Tibial artery (tissue), 4 donors: ENCODE measurements at regions not wholly inside any gene's neighbourhood (a gene's known extent, or its start where the extent isn't known, plus 50 kb on each side); places are given as distances from the start of the nearest gene placed in this dataset.

ENCODE experiments used
- DNase-seq, 2 donors: peaks; one replicate each; pipeline ENCODE4 v3.0.0-alpha.2; 2019
- H3K27ac ChIP-seq, 2 donors: fragments of 200-600 bp; sonication (generic) in 1 of 2; 1 replicate in 1 of 2; 2 replicates in 1 of 2; pipeline ENCODE4 v1.5.1; 2018 to 2019; ENCODE audit warnings: mild to moderate bottlenecking in 1 of 2
- H3K27me3 ChIP-seq, 2 donors: fragments of 200-600 bp; sonication (generic) in 1 of 2; one replicate each; pipeline versions ENCODE4 v1.5.1 to v1.6.0; 2016 to 2019
- H3K36me3 ChIP-seq, 3 donors: fragments of 200-600 bp; sonication (generic) in 2 of 3; one replicate each; pipeline ENCODE4 v1.5.1; 2016 to 2019; ENCODE audit warnings: mild to moderate bottlenecking in 2 of 3
- H3K4me1 ChIP-seq, 4 donors: fragments of 200-600 bp; sonication (generic) in 2 of 4; 1 replicate in 3 of 4; 2 replicates in 1 of 4; pipeline ENCODE4 v1.5.1; 2016 to 2019
- H3K4me3 ChIP-seq, 2 donors: fragments of 200-600 bp; sonication (generic) in 1 of 2; 1 replicate in 1 of 2; 2 replicates in 1 of 2; pipeline ENCODE4 v1.5.1; 2018 to 2019; ENCODE audit warnings: mild to moderate bottlenecking in 2 of 2
- H3K9me3 ChIP-seq, 3 donors: fragments of 200-600 bp; sonication (generic) in 1 of 3; one replicate each; pipeline ENCODE4 v1.5.1; 2016 to 2019
- CTCF ChIP-seq, 2 experiments: fragments of 200-600 bp in 1 of 2; fragments of 450-650 bp in 1 of 2; IDR thresholded peaks; one replicate each; pipeline ENCODE4 v1.5.1; 2017 to 2019; ENCODE audit warnings: antibody characterized with exemption in 2 of 2, mild to moderate bottlenecking in 1 of 2, moderate library complexity in 1 of 2
- intact Hi-C: fragments of 100-400 bp; cut with DNase I; formaldehyde crosslinking; loops from one replicate; pipeline ENCODE4 v1.15.0; 2023; ENCODE audit warnings: low total_unique reads

GRCh38 chr6:95286874-95287273 lies 290.5 kb upstream of the MANEA start:
- H3K27ac ChIP-seq, result no peak overlapping the region
- no peak for TF ChIP-seq CTCF (IDR thresholded peaks at IDR 0.05)
- no peak overlapping the region for H3K4me3 ChIP-seq
- H3K9me3 ChIP-seq, result no peaks in the 10 kb centered on the region
- DNase-seq, result no peak
- no peaks in the 10 kb centered on the region for H3K27me3 ChIP-seq
- H3K4me1 ChIP-seq, result no peaks in the 10 kb centered on the region
- H3K36me3 ChIP-seq, result no peaks in the 10 kb centered on the region
- intact Hi-C loops, result no loop called here

GRCh38 chr6:95288251-95288650 lies 289.1 kb upstream of the MANEA start:
- no peaks in the 10 kb centered on the region for H3K27me3 ChIP-seq
- H3K27ac ChIP-seq, result no peak overlapping the region
- H3K4me1 ChIP-seq, result no peaks in the 10 kb centered on the region
- no peaks in the 10 kb centered on the region for H3K9me3 ChIP-seq
- no peak overlapping the region for H3K4me3 ChIP-seq
- no peak for TF ChIP-seq CTCF (IDR thresholded peaks at IDR 0.05)
- intact Hi-C loops, result no loop called here
- no peaks in the 10 kb centered on the region for H3K36me3 ChIP-seq
- DNase-seq, result no peak

DNA sequence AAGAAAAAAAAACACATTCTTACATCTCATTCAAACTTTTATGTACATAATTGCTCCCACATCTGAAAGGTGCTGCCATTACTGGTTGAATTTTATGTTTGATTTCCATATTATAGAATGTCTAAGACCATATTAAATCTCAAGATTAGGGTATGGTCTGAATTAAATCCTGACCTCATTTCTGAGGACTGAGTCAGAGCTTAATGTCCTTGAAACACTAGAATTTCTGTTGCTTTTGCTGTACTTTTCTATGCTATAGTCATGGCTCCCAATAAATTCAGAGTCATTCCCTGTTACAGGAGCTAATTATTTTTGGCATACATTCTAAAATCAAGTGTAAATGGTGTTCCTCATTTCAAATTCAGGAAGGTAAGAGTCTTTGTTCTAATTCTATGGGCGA lies 285.3 kb upstream of the MANEA start:
- no peak for DNase-seq
- H3K4me1 ChIP-seq, result no peaks in the 10 kb centered on the region
- no peak overlapping the region for H3K27ac ChIP-seq
- no peaks in the 10 kb centered on the region for H3K9me3 ChIP-seq
- H3K36me3 ChIP-seq, result no peaks in the 10 kb centered on the region
- TF ChIP-seq CTCF (IDR thresholded peaks at IDR 0.05), result no peak
- H3K27me3 ChIP-seq, result no peaks in the 10 kb centered on the region
- intact Hi-C loops, result no loop called here
- no peak overlapping the region for H3K4me3 ChIP-seq

GRCh38 chr6:95293257-95293656 lies 284.1 kb upstream of the MANEA start:
- H3K27me3 ChIP-seq, result no peaks in the 10 kb centered on the region
- intact Hi-C loops, result no loop called here
- no peaks in the 10 kb centered on the region for H3K36me3 ChIP-seq
- H3K27ac ChIP-seq, result no peak overlapping the region
- DNase-seq, result no peak
- H3K4me1 ChIP-seq, result no peaks in the 10 kb centered on the region
- no peak overlapping the region for H3K4me3 ChIP-seq
- no peak for TF ChIP-seq CTCF (IDR thresholded peaks at IDR 0.05)
- H3K9me3 ChIP-seq, result no peaks in the 10 kb centered on the region

- Histone ChIP-seq H3K4me1 (no peaks in the 10 kb centered on the region), H3K27ac (no peak overlapping the region), H3K27me3 (no peaks in the 10 kb centered on the region), H3K9me3 (no peaks in the 10 kb centered on the region), H3K36me3 (no peaks in the 10 kb centered on the region), H3K4me3 (no peak overlapping the region)
- TF ChIP-seq CTCF (IDR thresholded peaks at IDR 0.05), result no peak
- intact Hi-C loops, result no loop called here
- no peak for DNase-seq
Observed at GRCh38 chr6:95294043-95294442, 283.3 kb upstream of the MANEA start.

- Histone ChIP-seq H3K27ac (no peak overlapping the region), H3K9me3 (no peaks in the 10 kb centered on the region), H3K4me1 (no peaks in the 10 kb centered on the region), H3K27me3 (no peaks in the 10 kb centered on the region), H3K36me3 (no peaks in the 10 kb centered on the region), H3K4me3 (no peak overlapping the region)
- no peak for DNase-seq
- intact Hi-C loops, result no loop called here
- TF ChIP-seq CTCF (IDR thresholded peaks at IDR 0.05), result no peak
Observed at GRCh38 chr6:95309545-95309944, 267.8 kb upstream of the MANEA start.
